ENCODE measurements at regions not wholly inside any gene's neighbourhood (a gene's known extent, or its start where the extent isn't known, plus 50 kb on each side); places are given as distances from the start of the nearest gene placed in this dataset.

DNA sequence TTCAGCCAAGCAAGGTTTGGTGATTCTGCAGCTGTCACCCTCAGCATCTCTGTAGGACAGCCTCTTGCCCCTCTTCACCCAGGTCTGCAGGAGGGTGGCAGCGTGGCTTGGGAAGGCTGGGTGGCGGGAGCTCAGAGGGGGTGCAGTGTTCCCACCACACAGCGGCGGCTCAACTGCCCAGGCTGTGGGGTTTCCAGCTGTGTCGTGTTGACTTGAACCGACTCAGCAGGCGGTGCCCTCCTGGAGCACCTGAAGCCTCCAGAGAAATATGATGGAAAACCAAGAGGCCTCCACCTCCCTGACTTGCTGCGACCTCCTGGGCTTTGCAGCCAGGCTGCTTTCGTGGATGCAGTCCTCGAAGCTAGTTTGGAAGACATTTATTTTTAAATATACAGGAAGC lies 68.0 kb upstream of the KLF6 start:
- Histone ChIP-seq H3K4me2 (no peak overlapping the region), H3K36me3 (no peaks in the 10 kb centered on the region), H3K9ac (no peak overlapping the region), H4K20me1 (no peaks in the 10 kb centered on the region), H3K27ac (no peak overlapping the region), H3K27me3 (no peaks in the 10 kb centered on the region), H3K4me1 (peaks cover 10% of the 10 kb centered on the region; the same call in 1 of the 2 replicates), H3K9me3 (no peaks in the 10 kb centered on the region), H3K4me3 (no peak overlapping the region)
- no peak for TF ChIP-seq Cebpa-rat (IDR thresholded peaks at IDR 0.05)

DNA sequence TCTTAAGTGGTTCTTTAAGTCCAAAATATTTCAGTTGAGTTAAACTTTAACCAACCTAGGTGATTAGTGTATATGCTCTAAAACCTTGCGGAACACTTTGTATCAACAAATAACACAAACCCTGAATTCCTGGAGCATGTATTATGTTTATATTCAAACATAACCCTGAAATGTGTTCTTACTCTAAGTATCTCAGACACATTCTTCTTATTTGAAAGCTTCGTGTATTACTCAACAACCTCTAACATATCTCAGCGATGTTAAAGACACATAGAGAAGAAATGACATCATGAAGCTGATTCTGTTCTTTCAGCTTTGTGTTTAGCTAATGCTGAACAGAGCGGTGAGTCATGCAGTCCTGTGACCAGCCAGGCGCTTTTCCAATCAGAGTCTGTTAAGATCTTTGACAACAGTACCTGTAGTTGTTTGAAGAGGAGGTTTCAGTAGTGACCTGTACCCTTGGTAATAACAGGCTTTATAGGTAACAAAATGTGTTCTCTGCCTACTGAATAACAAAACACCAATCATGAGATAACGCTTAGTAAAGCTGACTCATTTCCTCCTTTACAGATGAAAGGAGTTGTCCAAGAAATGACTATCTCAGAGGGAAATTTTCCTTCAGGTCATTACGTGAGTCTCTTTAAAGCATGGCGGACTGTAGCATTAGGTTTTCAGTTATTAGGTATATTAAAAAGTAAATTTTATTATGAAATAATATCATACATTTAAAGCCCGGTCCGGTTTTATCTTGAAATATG lies 67.3 kb upstream of the KLF6 start:
- no peak overlapping the region for H3K4me2 ChIP-seq
- no peaks in the 10 kb centered on the region for H4K20me1 ChIP-seq
- no peak overlapping the region for H3K9ac ChIP-seq
- H3K27ac ChIP-seq, result no peak overlapping the region
- no peaks in the 10 kb centered on the region for H3K9me3 ChIP-seq
- no peak for TF ChIP-seq Cebpa-rat (IDR thresholded peaks at IDR 0.05)
- H3K36me3 ChIP-seq, result no peaks in the 10 kb centered on the region
- H3K4me3 ChIP-seq, result no peak overlapping the region
- no peaks in the 10 kb centered on the region for H3K27me3 ChIP-seq
- H3K4me1 ChIP-seq, result peaks cover 10% of the 10 kb centered on the region; the same call in 1 of the 2 replicates

DNA sequence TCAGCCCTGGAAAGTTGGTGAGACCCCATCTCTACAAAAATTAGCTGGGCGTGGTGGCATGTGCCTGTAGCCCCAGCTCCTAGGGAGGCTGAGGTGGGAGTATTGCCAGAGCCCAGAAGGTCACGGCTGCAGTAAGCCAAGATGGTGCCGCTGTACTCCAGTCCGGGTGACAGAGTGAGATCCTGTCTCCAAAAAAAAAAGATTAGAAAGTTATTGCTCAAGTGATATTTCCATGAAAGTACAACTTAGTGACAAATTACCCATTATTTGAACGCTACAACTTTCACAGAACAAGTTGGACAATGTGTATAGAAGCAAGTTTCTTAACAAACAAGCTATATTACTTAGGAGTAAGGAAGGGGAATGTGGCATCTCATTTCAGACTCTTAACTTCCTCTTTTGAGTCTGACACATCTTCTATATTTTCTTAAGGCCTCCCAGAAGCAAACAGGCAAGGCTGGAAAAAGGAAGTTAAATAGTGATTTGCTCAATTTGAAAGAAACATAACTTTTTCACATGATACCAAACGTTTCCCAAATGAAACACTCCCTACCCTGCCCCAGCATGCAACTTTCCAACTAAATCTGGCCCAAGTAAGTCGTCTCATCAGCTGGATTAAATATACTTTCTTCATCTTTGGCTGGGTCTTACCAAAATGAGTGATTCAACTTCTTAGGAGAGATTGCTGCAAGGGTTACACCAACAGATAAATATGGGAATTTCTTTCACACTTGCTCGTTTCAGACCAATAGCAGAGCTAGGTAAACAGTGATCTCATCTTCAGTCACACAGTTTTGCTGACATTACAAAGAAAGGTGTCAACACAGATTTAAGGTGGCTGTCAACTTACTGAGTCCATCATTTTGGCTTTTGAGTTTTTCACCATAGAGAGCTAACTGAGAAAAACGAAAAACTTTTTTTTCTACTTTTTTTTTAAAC lies 66.3 kb upstream of the KLF6 start:
- no peak for TF ChIP-seq Cebpa-rat (IDR thresholded peaks at IDR 0.05)
- no peak overlapping the region for H3K9ac ChIP-seq
- H4K20me1 ChIP-seq, result no peaks in the 10 kb centered on the region
- peaks cover 10% of the 10 kb centered on the region; the same call in 1 of the 2 replicates for H3K4me1 ChIP-seq
- no peaks in the 10 kb centered on the region for H3K9me3 ChIP-seq
- no peak overlapping the region for H3K4me3 ChIP-seq
- no peak overlapping the region for H3K4me2 ChIP-seq
- H3K27ac ChIP-seq, result no peak overlapping the region
- no peaks in the 10 kb centered on the region for H3K27me3 ChIP-seq
- no peaks in the 10 kb centered on the region for H3K36me3 ChIP-seq

DNA sequence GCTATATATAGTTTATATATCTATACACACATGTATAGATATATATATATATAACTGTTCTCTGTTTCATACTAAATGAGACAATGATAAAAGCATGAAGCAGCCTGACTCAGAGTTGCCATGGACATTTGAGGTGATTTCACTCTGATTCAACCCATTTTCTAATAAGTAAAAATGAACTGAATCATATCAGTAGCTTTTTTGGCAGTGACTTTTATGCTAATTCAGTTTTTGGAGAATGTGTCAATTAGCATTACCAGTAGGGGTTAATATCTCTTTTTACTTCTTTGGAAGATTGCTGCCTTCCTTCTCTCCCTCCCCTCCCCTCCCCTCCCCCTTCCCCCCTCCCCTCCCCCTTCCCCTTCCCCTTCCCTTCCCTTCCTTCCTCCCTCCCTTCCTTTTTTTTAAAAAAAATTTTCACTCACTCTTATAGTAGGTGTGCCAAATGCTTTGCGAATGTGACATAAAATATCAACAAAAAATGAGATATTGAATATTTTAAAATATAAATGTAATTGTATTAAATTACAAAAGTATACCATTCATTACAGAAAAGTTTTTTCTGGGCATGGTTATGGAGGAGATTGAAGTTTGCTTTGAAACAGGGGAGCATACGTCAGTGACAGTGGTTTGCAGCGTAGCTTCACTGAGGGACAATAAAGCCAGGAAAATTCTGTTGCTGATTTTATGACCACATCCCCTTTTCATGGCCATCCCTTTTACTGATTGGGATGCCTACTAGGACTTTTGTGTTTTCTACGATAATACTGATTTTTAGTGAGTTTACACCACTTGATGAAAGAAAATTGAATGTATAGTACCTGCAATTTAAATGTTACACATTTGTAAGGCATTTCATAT lies 64.0 kb upstream of the KLF6 start:
- Histone ChIP-seq H3K36me3 (no peaks in the 10 kb centered on the region), H3K4me1 (peaks cover 10% of the 10 kb centered on the region; the same call in 1 of the 2 replicates), H3K4me2 (no peak overlapping the region), H3K9ac (no peak overlapping the region), H3K27ac (no peak overlapping the region), H3K27me3 (no peaks in the 10 kb centered on the region), H4K20me1 (no peaks in the 10 kb centered on the region), H3K9me3 (no peaks in the 10 kb centered on the region), H3K4me3 (no peak overlapping the region)
- no peak for TF ChIP-seq Cebpa-rat (IDR thresholded peaks at IDR 0.05)

DNA sequence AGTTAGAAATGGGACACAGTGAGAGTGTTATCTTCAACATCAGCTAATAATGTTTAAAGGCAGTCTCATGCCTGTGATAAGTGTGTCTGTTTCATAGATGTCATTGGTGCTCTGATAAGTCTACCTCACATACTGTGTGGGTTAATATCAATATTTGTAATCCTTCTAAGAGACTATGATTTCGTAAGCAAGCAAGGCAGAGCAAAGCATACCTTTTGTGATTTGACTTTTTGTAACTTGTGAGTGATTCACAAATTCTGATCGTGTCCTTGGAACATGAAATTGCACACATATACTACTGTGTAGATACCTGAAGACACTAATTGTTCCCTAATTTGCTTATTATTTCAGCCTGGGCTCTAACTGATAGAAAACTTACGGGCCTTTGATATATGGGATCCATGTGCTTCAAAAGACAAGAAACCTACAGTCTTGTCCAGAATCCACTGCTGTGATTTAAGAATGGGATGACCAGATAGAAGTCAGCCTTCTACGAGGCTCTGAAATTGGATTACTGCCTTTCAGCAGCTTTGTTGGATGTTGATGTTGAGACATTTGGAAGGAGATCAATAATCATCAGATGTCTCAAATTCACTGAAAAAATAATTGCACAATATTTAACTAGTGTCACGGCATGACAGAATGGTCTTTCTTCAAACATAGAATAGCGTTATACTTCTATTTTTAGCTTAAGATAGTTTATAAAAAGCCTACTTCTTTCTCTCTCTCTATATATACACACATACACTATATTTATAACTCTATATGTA lies 63.2 kb upstream of the KLF6 start:
- H4K20me1 ChIP-seq, result no peaks in the 10 kb centered on the region
- no peaks in the 10 kb centered on the region for H3K36me3 ChIP-seq
- TF ChIP-seq Cebpa-rat (IDR thresholded peaks at IDR 0.05), result no peak
- no peak overlapping the region for H3K9ac ChIP-seq
- H3K4me1 ChIP-seq, result peaks cover 10% of the 10 kb centered on the region; the same call in 1 of the 2 replicates
- H3K27me3 ChIP-seq, result no peaks in the 10 kb centered on the region
- H3K4me3 ChIP-seq, result no peak overlapping the region
- no peaks in the 10 kb centered on the region for H3K9me3 ChIP-seq
- H3K4me2 ChIP-seq, result no peak overlapping the region
- H3K27ac ChIP-seq, result no peak overlapping the region

DNA sequence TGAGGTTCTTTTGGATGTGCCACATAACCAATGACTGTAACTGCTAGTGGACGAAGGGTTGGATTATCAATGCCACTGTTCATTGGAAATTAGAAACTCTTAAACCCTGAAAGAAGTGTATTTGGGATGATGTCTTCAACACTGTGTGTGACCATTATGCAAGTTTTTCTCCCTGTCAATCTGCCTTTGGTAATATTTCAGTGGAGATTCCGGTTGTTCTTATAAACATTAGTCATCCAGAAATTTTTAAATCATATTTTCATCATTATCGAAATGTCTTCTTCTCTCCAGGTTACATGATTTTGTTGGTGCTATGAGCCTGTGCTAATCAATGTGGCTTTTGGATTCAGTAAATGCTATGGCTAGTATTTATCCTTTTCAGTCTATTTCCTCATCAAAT lies 61.7 kb upstream of the KLF6 start:
- Histone ChIP-seq H3K27me3 (no peaks in the 10 kb centered on the region), H3K36me3 (no peaks in the 10 kb centered on the region), H3K4me2 (no peak overlapping the region), H3K4me3 (no peak overlapping the region), H3K9me3 (no peaks in the 10 kb centered on the region), H4K20me1 (no peaks in the 10 kb centered on the region), H3K9ac (no peak overlapping the region), H3K27ac (no peak overlapping the region), H3K4me1 (peaks cover 10% of the 10 kb centered on the region; the same call in 1 of the 2 replicates)
- TF ChIP-seq Cebpa-rat (IDR thresholded peaks at IDR 0.05), result no peak

DNA sequence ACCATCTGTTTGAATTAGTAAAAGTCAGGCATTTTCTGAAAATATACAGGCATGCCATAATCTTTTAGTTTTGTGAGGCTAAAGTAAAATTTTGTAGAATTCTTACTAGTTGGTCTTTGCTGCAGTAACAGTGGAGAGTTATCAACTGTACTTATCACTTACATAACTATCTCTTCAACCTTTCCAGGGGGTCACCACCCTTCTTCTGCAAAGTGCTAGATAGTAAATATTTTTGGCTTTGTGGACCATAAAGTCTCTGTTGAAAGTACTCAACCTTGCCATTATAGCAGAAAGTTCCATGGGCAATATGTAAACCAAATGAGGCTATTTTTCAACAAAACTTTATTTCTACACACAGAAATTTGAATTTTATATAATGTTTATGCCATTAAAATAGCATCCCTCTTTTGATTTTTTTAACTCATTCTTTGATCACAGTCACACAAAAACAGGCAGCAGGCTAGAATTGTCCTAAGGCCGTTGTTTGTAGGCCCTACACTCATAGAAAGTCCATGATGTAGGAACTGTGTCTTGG lies 59.5 kb upstream of the KLF6 start:
- H3K9ac ChIP-seq, result no peak overlapping the region
- H3K36me3 ChIP-seq, result no peaks in the 10 kb centered on the region
- no peaks in the 10 kb centered on the region for H3K27me3 ChIP-seq
- no peak overlapping the region for H3K4me2 ChIP-seq
- H4K20me1 ChIP-seq, result no peaks in the 10 kb centered on the region
- no peaks in the 10 kb centered on the region for H3K9me3 ChIP-seq
- no peak for TF ChIP-seq Cebpa-rat (IDR thresholded peaks at IDR 0.05)
- H3K4me3 ChIP-seq, result no peak overlapping the region
- H3K4me1 ChIP-seq, result no peaks in the 10 kb centered on the region
- no peak overlapping the region for H3K27ac ChIP-seq

DNA sequence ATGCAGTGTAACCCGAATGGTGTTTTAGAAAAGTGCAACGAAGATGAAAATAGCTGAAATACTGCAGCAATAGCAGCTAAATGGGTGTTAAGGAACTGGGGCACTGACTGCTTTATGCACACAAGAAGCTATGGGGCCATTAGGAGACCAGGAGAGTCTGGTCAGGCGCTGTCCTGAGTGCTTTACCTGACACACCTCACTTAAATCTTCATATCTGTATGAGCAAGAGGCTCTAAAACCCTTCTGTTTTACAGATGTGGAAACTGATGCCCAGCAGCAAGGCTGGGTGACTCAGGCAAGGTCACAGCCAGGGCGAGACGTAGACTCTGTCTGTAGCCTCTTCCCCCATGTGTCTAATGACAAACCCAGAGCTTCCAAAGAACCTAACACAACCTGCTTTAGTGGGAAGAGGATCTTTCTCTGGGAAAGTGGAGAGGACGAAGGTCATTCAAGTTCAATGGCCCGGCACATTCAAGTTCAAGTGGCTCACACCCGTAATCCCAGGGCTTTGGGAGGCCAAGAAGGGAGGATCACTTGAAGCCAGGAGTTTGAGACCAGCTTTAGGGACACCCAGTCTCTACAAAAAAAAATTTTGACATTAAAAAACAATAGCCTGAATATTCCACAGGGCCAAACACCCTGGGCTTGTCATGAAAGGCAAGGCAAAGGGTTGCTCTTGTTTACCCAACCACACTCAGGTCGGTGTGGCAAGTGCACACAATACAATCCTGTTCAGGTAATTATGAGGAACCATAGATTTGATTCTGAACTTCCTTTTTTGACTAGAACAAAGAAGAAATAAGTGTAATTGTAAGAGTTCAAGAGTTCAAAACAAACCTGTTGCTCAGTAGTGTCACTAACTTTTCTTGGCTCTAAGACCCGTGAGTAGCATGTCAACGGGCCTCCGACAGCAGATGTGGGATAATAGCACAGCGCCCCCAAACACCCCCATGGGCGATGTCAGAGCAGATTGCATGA lies 53.7 kb upstream of the KLF6 start:
- no peak overlapping the region for H3K9ac ChIP-seq
- H3K9me3 ChIP-seq, result no peaks in the 10 kb centered on the region
- no peak for TF ChIP-seq Cebpa-rat (IDR thresholded peaks at IDR 0.05)
- H3K4me1 ChIP-seq, result no peaks in the 10 kb centered on the region
- no peaks in the 10 kb centered on the region for H3K27me3 ChIP-seq
- H3K27ac ChIP-seq, result no peak overlapping the region
- no peak overlapping the region for H3K4me3 ChIP-seq
- H3K4me2 ChIP-seq, result no peak overlapping the region
- H3K36me3 ChIP-seq, result no peaks in the 10 kb centered on the region
- no peaks in the 10 kb centered on the region for H4K20me1 ChIP-seq
